HG03196 (cell line): ENCODE measurements at regions not wholly inside any gene's neighbourhood (a gene's known extent, or its start where the extent isn't known, plus 50 kb on each side); places are given as distances from the start of the nearest gene placed in this dataset.
"Not testable (repeated sequence)": the region's sequence is repeated elsewhere in the genome, so short reads cannot be mapped to it uniquely, and the experiment has no call there.

Source experiments
- ATAC-seq: cut with Tn5 transposase; IDR thresholded peaks from one replicate; pipeline ENCODE4 v1.9.1; 2021; ENCODE audit not compliant: unreplicated experiment

DNA sequence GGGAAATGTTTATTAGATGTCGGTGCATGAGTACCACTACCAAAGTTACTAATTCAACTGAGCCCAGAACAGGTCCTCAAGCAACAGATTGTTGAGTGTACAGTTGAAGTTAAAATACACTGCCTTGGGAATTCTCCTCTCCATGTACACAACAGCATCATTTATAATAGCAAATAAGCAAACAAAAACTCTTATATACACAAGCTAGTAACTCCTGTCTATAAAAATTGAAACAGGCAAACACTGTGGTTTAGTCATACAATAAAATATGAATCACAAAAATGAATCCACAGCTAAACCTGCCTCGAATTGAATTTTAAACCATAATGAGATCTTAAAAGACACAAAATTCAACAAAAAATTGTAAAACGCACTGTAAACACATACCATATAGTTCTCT, 681.1 kb downstream of the C12orf50 start:
- ATAC-seq = no peak

DNA sequence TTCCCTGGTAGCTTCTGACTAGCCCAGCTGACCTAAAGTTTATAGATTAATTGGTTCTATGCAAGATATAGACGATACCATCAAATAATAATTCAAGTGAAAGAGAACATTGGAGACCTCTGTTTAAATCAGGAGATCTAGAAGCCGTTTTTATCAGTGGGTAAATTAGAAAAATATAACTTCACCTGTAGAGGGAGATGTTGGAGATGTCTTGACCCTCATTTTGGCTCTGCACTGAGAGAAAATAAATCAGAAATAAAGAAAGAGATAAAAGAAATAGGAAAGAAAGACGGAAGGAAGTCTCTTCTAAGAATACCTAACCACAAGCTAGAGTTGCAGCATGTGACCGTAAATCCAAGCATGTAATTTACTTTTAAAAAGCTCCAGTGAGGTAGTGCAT, 684.5 kb downstream of the C12orf50 start:
- no peak for ATAC-seq

DNA sequence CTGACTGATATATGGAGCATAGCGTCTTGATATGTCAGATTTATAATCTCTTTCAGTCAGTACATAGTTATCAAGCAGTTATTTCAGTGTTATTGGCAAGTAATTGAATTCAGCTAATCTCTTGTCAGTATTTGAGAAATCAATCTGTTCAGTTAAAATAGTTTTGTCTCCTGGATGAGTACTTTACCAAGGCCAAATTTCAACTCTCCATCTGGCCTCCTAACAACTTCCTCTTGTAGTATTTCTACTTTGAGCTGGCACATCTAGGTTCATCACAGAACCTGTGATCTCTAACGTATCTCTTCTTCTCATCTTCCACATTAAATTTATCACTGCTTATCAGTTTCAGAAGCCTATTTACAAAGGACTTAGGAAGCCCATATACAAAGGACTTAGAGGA, 690.5 kb downstream of the C12orf50 start:
- no peak for ATAC-seq

DNA sequence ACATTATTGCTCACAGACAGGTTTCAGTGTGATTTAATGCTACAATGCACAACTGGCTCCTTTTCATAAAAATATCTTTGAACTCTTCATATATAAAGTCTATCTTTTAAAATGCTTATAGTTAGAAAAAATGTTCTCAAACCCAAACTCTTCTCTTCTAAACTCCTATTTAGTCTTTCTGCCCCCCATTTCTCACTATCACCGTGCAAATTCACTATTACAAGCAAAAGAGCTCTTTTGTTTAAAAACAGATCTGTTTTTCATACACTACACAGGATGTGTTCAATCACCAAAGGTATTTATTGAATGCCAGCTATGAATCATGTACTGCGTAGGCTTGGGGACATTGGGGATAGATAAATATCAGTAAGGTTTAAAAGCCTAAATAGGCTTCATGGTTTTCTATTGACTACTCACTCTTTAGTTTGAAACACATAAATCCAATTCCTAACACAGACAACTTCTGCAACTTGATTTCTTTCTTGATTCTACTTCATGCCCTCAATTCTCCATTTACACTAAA, 692.3 kb downstream of the C12orf50 start:
- no peak for ATAC-seq

DNA sequence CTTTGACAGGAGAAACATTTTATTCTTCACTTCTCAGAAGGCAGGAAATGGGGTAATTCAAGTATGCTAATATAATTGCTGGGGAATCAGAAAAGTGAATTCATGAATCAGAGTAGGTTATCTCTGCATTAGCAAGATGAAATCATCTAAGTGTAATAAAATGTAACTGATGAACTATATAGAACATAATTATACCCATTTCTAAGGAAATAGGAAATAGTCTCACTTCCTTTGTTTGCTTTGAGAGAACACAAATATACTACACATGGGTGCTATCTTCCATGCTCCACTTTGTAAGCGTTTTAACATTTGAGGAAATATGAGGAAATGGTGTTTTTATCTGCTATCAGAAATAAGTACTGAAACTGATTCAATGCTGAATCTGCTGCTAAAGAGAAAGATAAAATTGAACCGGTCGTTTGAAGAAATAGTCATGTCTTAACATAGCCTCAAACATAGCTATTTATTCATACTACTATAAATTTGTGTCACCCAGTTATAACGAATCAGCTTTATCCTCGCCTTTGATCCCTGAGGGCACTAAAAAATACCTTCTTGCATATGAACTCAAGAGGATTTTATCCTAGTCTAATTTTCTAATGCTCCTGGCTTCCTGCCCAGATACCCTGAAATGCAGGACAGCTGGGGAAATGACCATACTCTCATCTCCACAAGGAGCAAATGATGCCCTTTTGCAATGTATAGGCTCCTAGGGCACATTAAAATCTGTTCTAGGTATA, 696.0 kb downstream of the C12orf50 start:
- ATAC-seq = no peak

DNA sequence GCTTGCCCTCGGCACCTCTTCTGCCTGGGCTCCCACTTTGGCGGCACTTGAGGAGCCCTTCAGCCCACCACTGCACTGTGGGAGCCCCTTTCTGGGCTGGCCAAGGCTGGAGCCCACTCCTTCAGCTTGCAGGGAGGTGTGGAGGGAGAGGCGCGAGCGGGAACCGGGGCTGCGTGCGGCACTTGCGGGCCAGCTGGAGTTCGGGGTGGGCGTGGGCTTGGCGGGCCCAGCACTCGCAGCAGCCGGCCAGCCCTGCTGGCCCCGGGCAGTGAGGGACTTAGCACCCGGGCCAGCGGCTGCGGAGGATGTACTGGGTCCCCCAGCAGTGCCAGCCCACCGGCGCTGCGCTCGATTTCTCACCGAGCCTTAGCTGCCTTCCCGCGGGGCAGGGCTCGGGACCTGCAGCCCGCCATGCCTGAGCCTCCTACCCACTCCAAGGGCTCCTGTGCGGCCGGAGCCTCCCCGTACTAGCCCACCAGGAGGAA, 699.1 kb downstream of the C12orf50 start:
- ATAC-seq = not testable (repeated sequence)

DNA sequence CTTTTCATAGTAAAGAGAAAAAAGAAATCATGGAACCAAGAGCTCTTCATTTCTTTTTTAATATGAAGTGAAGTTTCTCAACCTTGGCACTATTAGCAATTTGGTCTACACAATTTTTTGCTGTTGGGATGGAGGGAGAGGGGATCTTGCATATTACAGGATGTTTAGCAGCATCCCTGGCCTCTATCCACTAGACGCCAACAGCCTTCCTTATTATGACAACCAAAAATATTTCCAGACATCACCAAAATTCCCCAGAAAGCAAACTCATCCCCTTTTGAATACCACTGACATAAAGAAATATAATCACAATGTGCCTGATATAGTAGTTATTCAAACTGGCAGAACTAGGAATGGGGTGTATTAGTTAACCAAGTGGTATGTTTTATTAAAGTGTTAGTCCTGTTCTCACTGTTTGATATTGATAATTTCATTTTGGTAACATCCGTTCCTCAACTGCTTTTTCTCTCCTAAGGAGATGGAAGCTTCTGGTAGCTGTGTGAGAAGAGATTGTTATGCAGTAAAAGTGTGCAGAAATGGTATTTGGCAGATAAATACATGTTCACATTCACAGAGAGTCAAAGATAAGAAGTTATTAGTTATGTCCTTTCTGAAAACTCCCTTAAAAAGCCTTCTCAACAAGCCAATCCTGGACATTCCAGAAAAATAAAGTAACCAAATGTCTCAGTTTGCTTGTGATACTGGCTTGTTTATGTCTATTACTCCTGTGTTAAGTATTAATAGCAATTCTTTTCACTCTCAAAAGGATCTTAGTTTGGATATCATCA, 699.9 kb downstream of the C12orf50 start:
- no peak for ATAC-seq

DNA sequence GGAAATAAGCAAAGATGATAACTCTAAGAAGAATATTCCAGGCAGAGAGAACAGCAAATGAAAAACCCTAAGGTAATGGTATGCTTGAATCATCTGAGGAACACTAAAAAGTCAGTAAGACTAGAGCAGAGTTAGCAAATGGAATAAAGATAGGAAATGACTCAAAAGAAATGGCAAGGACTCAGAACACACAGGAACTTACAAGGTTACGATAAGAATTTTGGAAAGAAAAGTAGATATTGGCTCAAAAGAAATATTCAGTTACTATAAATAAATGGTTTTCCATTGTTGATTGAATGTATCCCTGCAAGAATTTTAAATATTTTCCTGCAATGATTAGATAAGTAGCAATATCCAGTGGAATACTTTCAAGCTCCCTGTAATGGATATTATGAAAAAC, 705.8 kb downstream of the C12orf50 start:
- no peak for ATAC-seq

DNA sequence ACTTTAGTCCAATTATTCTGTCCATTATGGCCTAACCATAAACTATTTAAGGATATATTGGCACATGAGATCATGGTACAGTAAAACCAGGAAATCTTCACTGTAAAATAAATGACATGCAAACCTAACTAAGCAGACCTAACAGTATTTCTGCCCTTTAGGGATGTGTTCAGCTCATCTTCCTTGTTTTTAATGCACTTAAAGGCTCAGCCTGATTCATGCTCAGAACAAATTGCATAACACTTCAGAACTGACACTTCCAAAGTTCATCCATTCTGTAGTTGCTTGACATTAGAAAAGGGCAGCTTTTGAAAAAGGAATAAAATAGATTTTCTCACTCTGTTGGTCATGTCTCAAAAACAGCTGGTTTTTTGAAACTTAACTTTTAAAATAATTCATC, 708.5 kb downstream of the C12orf50 start:
- ATAC-seq = no peak

DNA sequence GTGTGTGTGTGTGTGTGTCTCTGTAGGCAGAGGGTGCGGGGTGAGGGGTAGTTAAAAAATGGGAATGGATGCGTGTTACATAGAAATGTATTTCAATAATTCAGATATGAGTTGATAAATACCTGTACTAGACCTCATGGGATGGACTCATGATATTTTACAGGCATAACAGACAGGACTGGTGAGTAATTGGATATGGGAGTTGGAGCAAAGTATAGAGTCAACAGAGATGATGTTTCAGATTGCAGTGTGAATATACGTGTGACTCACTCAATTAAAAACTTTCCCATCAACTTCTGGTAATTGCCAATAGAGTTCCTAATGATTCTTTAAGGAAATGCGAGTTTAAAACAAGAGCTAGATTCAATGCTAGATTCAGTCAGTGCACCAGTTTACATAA, 711.9 kb downstream of the C12orf50 start:
- ATAC-seq = no peak

DNA sequence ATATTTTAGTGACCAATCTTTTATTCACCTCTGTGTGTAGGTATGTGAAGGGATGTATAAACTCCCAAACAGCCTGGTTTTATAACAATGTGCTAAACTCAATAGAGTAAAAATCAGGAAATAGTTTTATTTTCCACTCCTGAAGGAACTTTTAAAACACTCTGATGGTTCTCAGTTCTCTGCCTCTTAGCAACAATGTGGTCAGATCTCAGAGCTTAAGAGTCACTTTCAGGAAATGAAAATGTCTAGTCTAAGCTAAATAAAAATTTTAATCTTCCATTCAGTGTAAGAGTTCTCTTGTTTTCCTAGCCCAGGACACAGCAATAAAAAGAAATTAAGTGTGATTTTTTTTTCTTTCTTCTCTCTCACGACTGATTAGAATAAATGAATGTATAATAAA, 718.0 kb downstream of the C12orf50 start:
- ATAC-seq = peak; percentile 67

DNA sequence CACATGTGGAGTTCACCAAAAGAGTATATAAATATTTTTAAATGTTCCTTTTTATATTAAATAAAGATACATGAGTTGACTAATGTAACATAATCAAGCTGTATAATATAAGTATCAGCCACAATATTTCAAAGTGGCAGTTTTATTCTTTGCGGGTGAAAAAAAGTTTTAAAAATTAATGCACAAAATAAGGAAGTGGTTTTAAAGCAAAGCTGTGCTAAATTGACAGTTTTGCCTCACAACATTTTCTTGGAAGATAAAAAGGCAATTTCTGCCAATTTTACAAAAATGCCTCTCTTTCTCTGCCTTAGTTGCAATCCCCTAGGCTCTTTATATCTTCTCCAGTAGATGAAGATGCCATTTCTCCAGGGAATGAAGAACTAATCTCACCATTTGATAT, 719.1 kb downstream of the C12orf50 start:
- no peak for ATAC-seq

DNA sequence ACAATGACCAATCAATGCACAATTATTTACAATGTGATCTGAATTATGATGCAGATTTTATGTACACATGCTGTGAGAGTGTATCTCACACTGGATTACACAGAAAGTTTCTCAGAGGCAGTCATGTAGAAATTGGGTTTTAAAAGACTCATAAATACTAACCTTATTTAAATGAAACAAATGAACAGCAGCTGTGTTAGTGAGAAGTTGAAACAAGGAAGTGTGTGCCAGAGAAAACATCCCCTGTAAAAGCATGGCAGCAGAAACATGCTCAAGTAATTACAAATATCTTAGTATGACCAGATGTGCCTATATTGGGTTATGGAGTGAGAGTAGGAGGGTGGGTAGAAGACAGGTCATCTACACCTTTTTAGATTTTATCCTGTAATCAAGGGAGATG, 723.7 kb downstream of the C12orf50 start:
- no peak for ATAC-seq

DNA sequence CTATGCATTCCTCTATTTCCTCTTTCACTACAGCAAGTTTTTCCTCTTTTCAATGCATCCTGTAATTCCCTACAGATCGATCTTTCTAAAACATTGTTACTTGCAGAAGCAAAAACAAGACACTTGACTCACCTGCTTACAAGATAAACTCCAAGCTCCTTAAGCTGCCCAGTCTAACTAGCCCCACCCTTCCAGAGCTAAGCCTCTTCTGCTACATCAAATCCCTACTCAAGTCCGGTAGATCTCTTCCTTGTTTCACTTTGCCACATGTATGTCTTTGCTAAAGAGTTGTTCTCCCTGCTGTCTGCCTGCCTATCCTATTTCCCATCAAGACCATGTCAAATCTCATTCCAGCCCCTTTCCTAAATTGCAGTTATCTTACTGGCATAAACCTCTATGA, 724.8 kb downstream of the C12orf50 start:
- ATAC-seq = no peak

DNA sequence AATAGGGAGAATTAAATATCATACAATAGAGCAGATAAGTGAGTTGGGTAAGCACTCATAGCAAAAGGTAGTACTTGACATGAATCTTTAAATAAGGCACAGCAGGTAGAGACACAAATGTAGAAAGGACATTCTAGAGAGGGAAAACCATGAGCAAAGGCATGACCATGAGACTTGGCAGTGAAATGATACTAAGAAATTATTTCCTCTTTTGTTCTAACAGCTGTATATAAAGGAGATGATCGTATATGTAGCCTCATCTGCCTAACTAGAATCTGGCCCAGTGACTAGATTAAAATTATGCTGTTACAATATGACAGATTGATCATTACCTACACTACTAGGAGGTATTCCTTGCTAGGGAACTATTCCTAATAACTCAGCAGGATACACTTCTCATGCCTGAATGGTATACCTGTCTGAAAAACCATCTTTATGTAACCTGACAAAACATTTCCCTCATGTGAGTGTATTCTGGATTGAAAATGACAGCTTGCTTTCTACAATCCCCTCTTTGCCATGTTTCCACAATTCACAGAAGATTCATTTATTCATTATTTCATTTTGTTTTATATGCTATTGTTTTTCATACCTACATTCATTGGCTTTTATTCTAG, 725.7 kb downstream of the C12orf50 start:
- ATAC-seq = no peak

DNA sequence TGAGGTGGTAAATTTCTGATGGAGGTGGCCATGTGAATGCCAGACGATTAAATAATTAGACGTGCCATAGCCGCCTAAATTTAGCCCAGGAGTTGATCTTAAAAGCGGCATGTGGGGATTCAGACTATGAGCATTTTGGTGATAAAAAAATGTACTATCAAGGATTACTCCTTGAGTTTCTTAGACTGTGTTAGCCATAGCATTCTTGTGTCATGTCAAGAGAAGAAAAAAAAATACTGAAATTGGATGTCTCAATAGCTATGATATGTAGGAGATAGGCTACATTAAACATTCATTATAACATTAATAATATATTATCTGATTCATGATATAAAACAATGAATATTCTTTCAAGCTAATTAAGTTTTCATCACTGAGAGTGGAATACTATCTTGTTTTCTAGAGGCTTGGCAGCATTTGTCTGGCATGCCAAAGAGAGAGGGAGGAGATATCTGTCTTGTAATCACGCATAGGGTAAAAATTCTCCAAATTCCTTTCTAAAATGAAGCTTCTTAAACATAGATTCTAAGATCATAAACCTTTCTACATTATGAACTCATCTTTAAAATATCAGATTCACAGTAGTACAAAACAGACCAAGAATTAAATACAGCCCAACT, 727.0 kb downstream of the C12orf50 start:
- no peak for ATAC-seq

DNA sequence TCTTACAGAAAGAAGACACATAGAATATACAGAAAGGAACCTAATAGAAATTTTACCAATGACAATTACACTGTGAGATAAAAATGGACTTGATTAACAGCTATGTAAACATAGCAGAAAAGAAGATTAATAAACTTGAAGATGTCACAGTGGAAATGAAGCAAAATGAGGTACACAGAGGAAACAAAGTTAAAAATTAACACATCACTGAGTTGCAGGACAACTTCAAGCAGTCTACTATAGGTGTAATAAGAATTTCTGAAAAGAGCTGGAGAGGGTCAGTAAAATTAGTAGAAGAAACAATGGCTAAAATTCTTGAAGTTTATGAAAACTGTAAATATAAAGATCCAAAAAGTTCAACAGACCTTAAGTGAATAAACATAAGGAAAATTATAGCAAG, 738.7 kb downstream of the C12orf50 start:
- ATAC-seq = no peak

DNA sequence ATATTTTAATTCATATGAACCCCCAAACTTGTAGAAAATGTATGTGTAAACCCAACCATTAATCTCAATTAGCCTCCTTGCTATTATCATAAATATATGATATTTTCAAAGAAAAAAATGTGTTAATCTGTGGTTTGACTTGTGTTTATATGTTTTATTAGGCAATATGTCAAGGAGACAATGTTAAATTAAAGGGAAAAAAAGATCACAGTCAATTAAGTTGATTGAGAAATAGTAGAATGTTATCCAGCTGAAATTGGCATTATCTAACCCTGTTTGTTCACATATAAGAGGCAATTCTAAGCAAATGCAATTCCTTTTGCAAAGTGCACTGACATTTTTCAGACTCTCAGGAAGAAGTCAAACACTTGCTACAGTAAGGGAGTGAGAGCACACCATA, 745.3 kb downstream of the C12orf50 start:
- no peak for ATAC-seq

DNA sequence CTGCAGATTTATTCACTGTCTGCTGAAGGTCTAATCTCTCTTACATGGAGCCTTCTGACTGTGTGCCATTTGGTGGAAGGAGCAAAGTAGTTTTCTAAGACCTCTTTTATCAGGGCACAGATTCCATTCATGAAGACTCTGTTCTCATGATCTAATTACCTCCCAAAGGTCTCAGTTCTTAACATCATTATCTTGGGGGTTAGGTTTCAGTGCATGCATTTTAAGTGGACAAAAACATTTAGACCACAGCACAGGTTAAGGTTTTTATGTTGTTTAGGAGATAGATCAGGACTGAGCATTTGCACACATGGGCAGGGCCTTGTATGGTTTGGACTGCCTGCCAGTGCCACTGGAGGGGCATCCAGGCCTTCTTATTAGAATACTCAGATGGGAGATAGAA, 746.1 kb downstream of the C12orf50 start:
- no peak for ATAC-seq

DNA sequence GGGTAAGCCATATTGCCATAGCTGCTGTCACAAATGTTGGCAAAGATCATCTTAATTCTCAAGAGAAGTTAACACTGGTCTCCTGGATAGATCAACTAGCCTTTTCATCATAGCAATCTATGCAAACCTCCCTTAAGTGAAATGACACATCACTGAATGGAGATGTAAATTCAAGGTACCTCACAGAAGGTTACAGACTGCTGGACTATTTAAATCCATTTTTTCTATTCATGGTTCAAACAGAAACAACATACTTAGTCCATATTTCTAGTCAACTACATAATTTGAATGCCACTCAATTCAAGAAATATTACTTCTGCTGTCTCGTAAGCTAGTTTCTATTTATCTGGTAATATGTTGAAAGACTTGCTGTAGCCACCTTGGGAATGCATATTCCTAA, 748.3 kb downstream of the C12orf50 start:
- peak; percentile 51 for ATAC-seq

DNA sequence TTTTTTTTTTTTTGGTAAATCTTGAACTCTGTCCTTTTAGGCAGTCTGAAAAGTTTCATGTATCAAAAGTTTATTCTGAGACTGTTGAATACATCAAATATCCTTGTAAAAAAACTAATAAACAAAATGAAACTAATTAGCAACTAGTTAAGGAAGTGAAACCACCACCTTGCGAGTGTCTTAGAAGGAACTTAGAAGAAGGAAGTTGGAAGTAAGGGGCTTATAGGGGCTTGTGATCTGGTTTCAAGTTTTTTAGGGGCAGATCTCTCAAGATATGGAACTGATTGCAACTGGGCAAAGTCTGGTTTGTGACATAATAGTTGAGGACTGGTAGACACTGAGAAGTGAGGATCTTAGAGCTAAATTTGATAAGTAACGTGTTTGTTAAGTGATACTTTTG, 748.8 kb downstream of the C12orf50 start:
- peak; percentile 91 for ATAC-seq
